GM19468 (cell line): ENCODE measurements at regions not wholly inside any gene's neighbourhood (a gene's known extent, or its start where the extent isn't known, plus 50 kb on each side); places are given as distances from the start of the nearest gene placed in this dataset.

Experiments used
- ATAC-seq: cut with Tn5 transposase; IDR thresholded peaks from one replicate; pipeline ENCODE4 v1.9.1; 2021; ENCODE audit warnings: mild to moderate bottlenecking, moderate library complexity, moderate number of reproducible peaks; ENCODE audit not compliant: unreplicated experiment; ENCODE audit errors: extremely low read depth

- ATAC-seq: no peak
Measured at GRCh38 chr2:136230464-136230863, 112.5 kb upstream of the CXCR4 start.

- ATAC-seq: no peak
Measured at GRCh38 chr2:136226903-136227302, 109.0 kb upstream of the CXCR4 start.

- ATAC-seq: no peak
Measured at GRCh38 chr2:136225950-136226835, 108.2 kb upstream of the CXCR4 start.

GRCh38 chr2:136223274-136223673, 105.3 kb upstream of the CXCR4 start:
- ATAC-seq: no peak

GRCh38 chr2:136222862-136223261, 104.9 kb upstream of the CXCR4 start:
- ATAC-seq: no peak

GRCh38 chr2:136221026-136221425, 103.1 kb upstream of the CXCR4 start:
- no peak for ATAC-seq

- ATAC-seq: no peak
Measured at GRCh38 chr2:136219963-136220362, 102.0 kb upstream of the CXCR4 start.

- no peak for ATAC-seq
Measured at GRCh38 chr2:136219341-136219740, 101.4 kb upstream of the CXCR4 start.

- ATAC-seq: peak; percentile 43
Measured at GRCh38 chr2:136217996-136218395, 100.0 kb upstream of the CXCR4 start.

GRCh38 chr2:136215908-136216472, 98.0 kb upstream of the CXCR4 start:
- no peak for ATAC-seq

GRCh38 chr2:136215449-136215848, 97.5 kb upstream of the CXCR4 start:
- no peak for ATAC-seq

GRCh38 chr2:136214307-136215200, 96.6 kb upstream of the CXCR4 start:
- ATAC-seq: no peak

GRCh38 chr2:136213836-136214235, 95.9 kb upstream of the CXCR4 start:
- no peak for ATAC-seq

- ATAC-seq: no peak
Measured at GRCh38 chr2:136212426-136213378, 94.8 kb upstream of the CXCR4 start.

GRCh38 chr2:136211701-136212100, 93.8 kb upstream of the CXCR4 start:
- ATAC-seq: no peak

GRCh38 chr2:136210822-136211221, 92.9 kb upstream of the CXCR4 start:
- no peak for ATAC-seq

GRCh38 chr2:136210455-136210805, 92.5 kb upstream of the CXCR4 start:
- ATAC-seq: no peak

GRCh38 chr2:136209561-136210454, 91.9 kb upstream of the CXCR4 start:
- ATAC-seq: no peak
